ENCODE measurements at regions not wholly inside any gene's neighbourhood (a gene's known extent, or its start where the extent isn't known, plus 50 kb on each side); places are given as distances from the start of the nearest gene placed in this dataset.
"Not testable (repeated sequence)": the region's sequence is repeated elsewhere in the genome, so short reads cannot be mapped to it uniquely, and the experiment has no call there.

- DNase-seq = no peak
Observed at GRCh38 chr2:180927030-180927686, 53.2 kb upstream of the UBE2E3 start.

DNA sequence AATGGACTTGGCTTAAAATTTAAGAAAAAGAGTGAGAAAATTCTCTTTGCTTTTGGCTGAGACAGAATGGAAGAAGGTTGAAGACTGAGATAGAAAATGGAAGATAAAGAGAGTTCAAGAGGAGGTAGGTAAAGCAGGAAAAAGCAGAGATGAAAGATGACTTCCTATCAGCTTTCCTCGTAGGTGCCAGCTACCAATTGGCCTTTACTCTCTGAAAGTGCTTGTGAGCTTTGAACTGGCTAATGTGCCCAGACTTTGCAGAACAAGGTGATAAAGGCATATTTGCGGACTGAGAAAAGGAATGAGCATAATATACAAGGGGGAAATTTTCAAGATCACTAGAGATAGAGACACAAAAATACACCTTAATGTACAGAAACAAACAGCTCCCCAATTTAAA is 54.7 kb upstream of the UBE2E3 start:
- DNase-seq = no peak

- no peak for DNase-seq
Observed at GRCh38 chr2:180924063-180924462, 56.3 kb upstream of the UBE2E3 start.

DNA sequence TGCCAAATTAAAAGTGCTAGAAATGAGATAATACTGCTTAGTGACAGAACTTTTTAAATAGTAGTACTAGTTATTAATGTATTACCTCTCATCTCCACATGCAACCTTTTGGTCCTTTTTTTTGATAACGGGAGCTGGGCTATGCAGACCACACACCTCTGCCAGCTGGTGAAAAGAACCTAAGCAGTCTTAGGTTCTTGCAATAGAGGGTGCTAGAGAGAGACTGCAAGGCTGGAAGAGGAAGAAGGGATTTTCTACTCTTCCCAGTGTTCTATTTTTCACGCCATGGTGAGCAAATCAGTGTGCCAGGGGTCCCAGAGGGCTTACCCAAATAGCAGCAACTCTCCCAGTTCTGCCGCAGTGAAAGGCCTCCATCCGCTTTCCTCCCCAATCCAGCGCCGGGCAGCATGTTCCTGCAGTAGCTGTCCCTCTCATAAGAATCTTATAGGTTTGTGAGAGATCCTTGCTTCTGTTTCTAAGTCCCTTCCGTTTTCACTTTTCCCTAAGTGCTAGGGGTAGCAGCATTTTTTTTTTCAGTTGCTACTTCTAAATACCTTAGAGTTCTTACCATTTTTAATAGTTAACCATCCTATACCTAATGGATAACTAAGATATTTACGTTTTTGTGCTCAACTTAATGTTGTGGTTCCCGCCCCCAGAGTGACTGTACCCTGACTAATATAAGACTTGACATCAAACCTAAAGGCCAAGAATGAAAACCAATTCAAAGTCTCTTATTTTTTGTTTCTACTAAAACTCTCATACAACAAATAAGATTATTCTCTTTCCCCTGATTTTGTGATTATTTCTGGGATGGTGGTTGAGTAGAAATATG is 69.4 kb upstream of the UBE2E3 start:
- DNase-seq = no peak

DNA sequence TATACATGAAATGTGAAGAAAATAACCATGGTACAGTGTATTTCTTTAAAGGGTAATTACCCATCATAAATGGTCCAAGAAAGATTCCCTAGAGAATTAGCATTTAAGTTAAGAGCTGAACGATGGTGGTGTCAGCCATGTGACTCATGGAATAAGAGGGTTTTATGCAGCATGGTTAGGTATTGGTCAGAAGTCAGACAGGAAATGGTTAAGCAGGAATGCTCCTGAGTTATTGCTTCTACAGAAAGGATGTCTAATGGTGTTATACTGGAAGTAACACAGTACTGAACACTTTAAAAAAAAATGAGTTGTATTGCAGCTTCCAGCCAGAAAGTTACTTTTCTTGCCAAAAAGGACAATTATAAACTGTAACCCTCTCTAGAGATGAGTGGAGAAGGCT is 72.7 kb upstream of the UBE2E3 start:
- DNase-seq = no peak

DNA sequence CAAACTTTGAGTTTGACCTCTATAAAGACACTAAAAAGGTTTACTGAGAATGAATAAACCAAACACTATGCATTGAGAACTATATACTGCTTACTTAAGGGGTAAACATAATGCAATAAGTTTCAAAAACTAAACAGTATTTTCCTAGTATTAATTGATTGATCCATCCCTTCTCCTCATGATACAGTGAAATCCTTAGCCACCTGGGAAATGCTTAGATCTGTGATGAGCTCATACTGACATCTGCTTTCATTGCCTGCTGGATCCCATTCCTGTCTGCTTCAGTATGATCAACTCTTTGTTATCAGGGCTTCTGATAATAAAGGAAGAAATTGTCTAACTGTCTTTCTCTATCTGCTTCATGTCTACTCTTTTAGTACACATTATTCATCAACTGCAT is 74.9 kb upstream of the UBE2E3 start:
- no peak for DNase-seq

DNA sequence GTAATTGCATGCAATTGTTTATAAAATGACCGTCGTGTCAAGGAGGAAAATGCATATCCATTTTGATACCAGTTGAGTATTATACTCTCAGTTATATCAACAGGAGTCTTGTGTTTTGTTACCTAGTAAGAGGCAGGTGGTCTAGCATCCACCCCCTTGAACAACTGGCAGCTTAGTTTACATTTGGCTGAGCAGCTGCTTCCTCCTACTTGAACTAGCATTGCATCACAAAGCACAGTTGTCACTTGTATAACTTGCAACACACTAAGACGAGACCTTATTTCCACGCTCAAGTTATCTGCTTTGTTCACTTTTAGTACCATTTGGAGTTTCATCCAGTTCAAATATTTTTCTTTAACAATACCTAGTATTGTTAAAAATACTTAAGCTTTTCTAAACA is 75.4 kb upstream of the UBE2E3 start:
- DNase-seq = no peak

- no peak for DNase-seq
Observed at GRCh38 chr2:180901331-180901730, 79.1 kb upstream of the UBE2E3 start.

DNA sequence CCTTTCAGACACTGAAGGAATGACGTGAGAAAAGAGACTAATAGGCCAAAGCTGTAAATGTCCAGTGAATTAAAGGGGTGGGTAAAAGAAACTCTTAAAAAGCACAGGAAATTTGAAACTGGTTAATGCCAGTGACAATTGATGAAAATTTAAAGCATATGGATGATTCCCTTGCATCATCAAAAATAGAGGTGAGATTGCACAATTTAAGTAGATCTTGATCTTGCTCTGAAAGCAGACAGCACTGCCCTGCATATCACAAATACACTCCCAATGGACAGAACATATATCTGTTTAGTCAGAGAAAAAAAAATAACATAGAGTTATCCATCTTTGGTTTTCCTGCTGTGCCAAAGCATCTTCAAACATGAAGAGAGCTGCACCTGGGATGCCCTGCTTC is 86.7 kb upstream of the UBE2E3 start:
- DNase-seq = no peak

DNA sequence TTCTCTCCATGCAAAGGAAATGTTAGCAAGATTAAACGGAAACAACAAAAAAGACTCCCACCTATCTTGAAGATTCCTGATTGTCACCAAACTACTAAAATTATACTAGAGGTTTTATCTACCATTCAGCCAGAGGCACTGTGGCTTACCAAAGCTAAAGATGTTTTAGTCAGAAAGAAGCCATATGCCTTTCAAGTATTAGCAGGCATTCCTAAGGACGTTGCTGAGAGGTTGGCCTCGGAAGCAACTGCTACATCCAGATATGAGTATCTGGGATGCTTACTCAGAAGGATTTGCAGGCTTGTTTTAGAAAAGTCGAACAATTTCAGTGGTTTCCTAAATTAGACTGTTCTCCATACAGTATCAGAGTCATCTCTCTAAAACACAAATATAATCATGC is 88.3 kb upstream of the UBE2E3 start:
- DNase-seq = no peak

- no peak for DNase-seq
Observed at GRCh38 chr2:180891360-180891759, 89.0 kb upstream of the UBE2E3 start.

DNA sequence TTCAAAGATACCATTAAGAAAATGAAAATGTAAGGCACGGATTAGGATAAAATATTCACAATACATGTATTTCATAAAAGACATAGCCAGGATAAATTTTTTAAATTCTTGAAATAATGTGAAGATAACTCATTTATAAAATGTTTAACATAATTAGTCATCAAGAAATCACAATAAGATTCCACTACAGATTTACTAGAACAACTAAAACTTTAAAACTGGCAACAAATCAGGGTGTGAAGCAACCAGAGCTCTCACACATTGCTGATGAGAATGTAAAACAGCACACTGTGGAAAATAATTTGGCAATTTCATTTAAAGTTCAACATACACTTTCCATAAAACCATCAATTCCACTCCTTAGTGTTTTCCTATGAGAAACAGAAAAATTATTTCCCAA is 89.6 kb upstream of the UBE2E3 start:
- DNase-seq = no peak

GRCh38 chr2:180882959-180883358 is 97.4 kb upstream of the UBE2E3 start:
- no peak for DNase-seq

DNA sequence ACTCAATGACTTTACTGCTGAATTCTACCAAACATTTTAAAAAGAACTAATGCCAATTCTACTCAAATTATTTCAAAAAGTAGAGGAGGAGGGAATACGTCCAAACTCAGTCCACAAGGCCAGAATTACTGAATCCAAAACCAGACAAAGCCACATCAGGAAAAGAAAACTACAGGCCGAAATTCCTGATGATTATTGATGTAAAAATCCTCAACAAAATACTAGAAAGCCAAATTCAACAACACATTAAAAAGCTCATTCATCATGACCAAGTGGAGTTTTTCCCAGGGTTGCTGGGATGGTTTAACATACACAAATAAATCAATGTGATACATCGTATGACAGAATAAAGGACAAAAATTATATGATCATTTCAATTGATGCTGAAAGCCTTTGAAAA is 103.9 kb upstream of the UBE2E3 start:
- DNase-seq = no peak

- DNase-seq = no peak
Observed at GRCh38 chr2:180873219-180873618, 107.2 kb upstream of the UBE2E3 start.

DNA sequence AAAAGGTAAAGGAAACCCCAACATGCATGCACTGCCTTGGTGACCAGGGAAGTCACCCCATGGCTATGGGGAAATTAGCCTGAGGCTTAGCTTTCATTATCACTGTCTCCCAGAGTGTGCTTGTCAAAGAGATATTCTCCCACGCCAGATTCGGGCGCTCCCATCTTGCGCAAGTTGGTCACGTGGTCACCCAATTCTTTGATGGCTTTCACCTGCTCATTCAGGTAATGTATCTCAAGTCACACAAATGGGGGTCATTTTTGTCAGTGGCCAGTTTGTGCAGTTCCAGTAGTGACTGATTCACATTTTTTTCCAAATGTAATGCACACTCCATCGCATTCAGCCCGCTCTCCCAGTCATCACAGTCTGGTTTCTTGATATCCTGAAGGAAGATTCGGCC is 107.6 kb upstream of the UBE2E3 start:
- DNase-seq = not testable (repeated sequence)

DNA sequence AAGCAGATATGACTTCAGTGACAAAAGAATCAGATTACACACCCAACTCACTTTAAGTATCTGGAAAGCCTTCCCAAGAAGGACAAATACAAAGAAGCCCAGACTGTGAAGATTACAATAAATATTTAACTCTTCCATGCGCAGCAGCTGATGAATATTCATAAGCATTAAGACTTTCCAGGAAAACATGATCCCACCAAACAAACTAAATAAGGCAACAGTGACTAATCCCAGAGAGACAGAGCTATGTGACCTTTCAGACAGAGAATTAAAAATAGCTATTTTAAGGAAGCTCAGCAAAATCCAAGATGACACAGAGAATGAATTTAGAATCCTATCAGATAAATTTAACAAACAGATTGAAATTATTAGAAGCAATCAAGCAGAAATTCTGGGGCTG is 108.2 kb upstream of the UBE2E3 start:
- no peak for DNase-seq

DNA sequence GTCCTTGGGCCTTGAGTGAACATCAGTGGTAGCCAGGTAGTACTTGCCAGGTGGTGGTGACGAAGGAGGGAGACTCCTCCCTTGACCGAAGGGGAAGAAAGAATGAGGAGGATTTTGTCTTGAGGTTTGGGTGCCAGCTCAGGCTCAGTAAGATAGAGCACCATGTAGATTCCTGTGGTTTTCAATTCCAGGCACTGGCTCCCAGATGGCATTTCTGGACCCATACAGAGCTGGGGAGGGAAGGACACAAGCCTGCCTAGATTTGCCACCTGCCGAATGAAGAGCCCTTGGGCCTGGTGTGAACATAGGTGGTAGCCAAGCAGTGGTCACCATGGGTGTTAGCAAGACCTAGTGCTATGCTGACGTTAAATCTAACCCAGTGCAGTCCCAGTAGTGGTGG is 108.8 kb upstream of the UBE2E3 start:
- DNase-seq = no peak

DNA sequence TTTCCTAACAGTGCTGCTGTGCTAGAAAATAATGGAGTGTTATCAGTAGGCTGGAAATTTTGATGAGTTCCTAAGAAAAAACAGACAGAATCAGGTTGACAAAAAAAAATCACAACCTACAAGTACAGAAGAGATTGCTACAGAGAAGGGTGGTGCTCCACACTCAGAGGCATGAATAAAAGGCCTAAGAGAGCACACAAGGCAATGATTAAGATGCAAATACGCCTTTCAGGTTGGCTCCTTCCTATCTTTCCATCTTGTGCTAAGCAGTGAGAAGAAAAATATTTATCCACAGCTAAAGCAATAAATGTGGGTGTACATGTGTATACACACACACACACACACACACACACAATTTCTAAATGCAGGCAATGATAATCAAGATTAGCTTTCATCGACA is 130.6 kb upstream of the UBE2E3 start:
- no peak for DNase-seq

- no peak for DNase-seq
Observed at GRCh38 chr2:180848393-180848792, 132.0 kb upstream of the UBE2E3 start.

- no peak for DNase-seq
Observed at GRCh38 chr2:180846756-180847472, 133.5 kb upstream of the UBE2E3 start.

GRCh38 chr2:180842461-180842860 is 137.9 kb upstream of the UBE2E3 start:
- no peak for DNase-seq

- no peak for DNase-seq
Observed at GRCh38 chr2:180840641-180841040, 139.8 kb upstream of the UBE2E3 start.

DNA sequence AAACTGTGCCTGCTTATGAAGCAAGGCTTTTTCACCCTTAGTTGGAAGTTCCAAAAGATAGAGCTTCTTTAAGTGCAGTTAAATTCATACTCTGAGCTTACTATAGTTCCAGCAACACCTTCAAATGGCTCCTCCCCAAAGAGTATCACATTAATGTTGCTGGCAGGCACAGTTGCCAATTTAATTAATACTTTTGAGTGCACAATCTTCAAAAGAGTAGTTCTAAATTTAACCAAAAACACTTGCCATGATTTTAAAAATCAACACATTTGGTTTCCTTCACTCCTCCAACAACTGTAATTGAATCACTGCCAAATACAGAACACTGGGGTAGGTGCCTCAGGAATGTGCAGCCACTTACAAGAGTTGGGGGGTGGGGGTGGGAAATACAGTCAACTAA is 150.6 kb upstream of the UBE2E3 start:
- no peak for DNase-seq

Measured in activated naive CD4-positive, alpha-beta T cell (primary cell).